HG02798 (cell line): ENCODE measurements at regions not wholly inside any gene's neighbourhood (a gene's known extent, or its start where the extent isn't known, plus 50 kb on each side); places are given as distances from the start of the nearest gene placed in this dataset.
"Not testable (repeated sequence)": the region's sequence is repeated elsewhere in the genome, so short reads cannot be mapped to it uniquely, and the experiment has no call there.

ENCODE experiments used
- ATAC-seq: cut with Tn5 transposase; IDR thresholded peaks from one replicate; pipeline ENCODE4 v1.9.1; 2021; ENCODE audit warnings: mild to moderate bottlenecking; ENCODE audit not compliant: unreplicated experiment, poor library complexity

DNA sequence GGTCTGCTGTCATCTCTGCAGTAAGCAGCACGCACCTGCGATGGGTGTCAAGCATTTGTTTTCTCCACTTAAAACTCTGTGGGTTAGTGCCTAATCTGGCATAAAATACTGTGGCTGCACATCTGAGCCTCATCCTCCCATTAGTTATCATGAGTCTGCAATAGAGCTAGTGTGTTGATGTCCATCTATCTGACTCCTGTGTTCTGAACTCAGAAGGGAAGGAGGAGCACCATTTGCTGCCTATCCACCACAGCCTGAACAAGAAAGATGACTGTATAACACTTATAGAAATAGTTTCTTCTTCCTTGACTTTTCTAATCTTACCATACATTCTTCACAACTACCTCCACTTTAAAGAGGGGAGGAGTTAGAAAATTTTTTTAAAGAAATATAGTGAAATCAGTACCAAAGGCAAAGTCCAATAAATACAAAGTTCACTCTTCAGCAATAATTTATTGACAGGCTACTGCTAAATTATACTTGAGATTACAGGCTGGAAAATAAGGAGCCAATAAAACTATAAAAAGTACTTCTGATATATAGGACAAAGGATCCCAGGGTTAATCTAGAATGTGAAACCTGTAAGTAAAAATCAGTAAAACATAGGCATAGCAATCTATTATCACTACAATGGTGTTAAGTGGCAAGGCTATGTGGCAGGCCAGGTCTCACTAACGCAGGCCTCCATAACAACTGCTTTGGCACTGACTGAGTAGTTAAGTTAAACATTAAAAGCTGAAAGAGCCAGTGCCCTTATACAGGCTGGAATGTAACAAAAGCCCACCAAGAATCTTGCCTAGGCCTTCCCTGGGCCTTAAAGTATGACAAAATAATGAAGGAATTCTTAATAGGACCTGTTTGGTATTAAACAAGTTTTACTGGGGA lies 70.2 kb downstream of the LGALS9C start:
- not testable (repeated sequence) for ATAC-seq

DNA sequence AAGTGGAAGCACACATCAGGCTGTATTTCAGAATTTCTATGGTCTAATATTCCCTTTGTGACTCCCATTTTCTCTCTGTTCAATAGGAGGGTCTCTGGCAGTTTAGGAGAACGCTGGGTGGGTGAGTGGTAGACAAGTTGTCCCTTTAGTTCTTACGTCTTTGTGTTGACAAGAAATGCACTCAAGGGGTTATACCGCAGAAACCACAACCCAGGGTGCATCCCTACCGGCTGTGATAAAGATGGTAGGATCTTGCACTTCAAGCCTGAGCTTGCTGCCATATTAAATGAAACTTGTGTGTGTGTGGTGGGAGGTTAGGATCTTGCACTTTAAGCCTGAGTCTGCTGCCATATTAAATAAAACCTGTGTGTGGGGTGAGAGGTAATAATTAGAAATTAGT lies 80.5 kb downstream of the LGALS9C start:
- not testable (repeated sequence) for ATAC-seq

DNA sequence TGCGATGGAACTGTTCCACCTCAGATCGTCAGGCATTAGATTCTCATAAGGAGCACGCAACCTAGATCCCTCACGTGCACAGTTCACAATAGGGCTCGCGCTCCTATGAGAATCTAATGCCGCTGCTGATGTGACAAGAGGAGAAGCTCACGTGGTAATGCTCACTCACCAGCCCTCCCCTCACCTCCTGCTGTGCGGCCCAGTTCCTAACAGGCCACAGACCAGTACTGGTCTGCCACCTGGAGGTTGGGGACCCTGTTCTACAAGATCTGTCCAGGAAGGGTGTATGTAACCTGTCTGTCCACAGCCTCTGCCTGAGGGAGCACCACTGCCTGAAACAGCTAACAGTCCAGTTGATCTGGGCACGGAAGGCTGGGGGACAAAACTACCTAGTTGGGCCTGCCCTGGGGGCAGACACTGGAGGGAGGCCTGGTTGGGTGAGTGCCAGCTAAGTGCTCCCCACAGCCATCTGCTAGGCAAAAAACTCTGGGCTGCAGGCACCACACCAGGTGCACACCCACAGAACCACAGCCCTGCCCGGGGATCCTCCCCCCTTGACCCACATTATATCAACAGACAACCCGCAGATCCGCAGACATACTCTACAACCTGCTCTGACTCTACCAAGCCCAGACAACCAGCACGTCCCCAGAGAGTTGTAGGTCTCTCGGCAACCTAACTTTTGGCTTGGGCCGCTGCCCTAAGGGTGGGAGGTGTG lies 80.7 kb downstream of the TBC1D28 start:
- peak; percentile 88 for ATAC-seq

DNA sequence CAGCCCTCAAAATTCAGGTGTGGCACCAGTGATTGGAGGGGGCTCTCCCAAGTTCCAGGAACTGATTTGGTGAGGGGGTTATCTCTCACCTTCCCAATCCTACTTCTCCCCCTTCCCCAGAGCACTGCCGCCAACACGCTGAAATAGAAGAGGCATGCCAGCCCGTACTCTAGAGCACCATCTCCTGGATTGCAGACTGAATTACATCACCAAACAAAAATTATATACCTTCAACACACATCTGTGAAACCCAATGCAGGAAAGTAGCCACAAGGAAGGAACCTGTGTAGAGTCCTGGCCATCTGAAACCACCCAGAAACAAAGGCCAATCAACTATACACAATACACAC lies 80.1 kb downstream of the TBC1D28 start:
- peak; percentile 49 for ATAC-seq

DNA sequence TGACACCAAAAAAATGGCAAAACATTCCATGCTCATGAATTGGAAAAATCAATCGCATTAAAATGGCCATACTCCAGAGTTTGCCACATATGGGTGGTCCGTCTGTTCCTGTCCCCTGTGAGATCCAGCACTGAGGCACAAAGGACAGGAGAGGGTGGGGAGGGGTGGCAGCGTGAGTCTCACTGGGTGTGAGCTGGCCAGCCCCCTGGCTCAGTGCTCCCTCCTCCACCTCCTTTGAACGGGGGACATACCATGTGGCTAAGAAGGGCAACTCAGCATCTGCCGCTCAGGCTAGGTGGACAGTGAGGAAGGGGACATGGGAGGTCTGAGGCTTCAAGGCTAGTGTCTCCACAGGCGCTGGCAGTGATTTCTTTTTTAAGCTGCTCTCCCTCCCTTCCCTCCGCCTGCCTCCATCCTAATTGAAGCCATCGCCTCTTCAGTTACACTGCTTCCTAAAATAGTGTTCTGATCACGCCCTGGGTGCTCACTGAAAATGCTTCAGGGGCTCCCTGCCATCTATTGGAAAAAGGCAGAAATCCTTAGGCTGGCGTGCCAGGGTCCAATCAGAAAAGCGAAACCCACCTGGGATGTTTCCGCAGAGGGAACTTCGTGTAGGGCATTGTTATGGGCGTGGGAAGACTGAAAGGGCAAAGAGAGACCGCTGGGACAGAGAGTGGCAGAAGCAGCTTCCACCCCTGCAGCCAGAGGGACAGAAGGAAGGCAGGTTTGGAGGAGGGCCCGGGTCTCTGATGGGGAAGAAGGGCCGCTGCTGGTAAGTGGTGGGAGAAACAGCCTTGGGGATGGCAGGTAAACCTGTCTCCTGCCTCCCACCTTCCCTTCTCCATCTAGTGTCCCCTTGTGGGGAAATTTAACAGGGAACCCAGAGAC lies 75.8 kb downstream of the TBC1D28 start:
- ATAC-seq, result not testable (repeated sequence)

DNA sequence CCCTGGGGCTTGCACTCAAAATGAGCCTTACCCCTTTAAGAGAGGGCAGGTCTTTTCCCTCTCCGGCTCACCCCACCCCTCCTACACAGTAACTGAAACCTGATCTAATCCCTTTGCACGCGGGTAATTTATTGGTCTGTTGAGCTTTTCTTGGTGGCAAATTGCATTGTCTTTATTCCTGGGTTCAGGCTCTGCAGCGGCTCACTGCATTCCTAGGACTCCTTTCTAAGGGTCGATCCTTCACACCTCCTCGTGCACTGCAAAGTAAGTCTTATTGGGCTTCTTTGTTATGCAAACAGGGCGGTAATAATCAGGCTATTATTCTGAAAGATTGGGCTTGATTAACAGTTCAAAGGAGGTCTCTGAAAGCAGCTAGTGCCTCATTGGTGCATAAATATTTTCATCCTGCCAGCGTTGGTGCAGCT lies 74.7 kb downstream of the TBC1D28 start:
- ATAC-seq, result not testable (repeated sequence)

DNA sequence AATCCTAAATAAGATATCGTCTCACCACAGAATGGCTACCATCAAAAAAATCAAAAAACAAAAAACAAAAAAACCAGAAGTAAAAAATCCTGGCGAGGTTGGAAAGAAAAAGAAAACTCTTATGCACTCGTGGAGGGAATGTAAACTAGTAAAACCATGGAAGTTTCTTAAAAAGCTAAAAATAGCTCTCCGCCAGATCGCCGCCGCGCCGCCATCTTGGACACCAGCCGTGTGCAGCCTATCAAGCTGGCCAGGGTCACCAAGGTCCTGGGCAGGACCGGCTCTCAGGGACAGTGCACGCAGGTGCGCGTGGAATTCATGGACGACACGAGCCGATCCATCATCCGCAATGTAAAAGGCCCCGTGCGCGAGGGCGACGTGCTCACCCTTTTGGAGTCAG lies 71.7 kb downstream of the TBC1D28 start:
- not testable (repeated sequence) for ATAC-seq

DNA sequence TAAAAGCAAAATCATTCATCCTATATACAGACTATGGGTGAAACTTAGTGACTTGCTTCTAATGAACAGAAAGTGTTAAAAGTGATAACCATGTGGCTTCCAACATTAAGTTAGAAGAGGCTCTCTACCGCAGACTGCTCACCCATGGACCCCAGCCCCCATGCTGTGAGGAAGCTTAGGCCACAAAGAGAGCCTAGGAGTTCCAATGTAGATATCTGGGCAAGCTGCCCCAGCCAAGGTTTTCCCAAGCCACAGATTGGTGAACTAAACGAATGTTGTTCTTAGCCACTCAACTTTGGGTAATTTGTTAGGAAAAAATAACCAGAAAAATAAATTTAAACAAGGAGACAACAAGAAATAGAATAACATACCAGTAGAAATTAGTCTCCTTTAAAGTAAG lies 70.1 kb downstream of the TBC1D28 start:
- ATAC-seq, result not testable (repeated sequence)
